HG03095 (cell line): ENCODE measurements at regions not wholly inside any gene's neighbourhood (a gene's known extent, or its start where the extent isn't known, plus 50 kb on each side); places are given as distances from the start of the nearest gene placed in this dataset.

Experiments
- ATAC-seq: cut with Tn5 transposase; IDR thresholded peaks from one replicate; pipeline ENCODE4 v1.9.1; 2021; ENCODE audit warnings: moderate library complexity; ENCODE audit not compliant: unreplicated experiment

DNA sequence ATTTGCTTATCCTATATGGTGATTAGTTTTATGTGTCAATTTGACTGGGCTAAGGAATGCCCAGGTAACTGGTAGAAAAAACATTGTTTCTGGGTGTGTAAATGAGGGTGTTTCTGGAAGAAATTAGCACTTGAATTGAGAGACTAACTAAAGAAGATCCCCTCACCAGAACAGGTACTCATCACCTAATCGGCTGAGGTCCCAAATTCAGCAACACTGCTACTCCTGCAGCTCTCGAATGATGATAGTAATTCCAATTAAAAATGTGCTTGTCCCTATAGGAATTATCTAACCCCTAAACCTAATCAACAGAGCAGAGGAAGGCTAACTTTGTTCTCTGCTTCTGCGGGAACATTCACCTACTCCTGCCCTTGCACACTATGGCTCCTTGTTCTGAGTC, 464.5 kb upstream of the CHST9 start:
- no peak for ATAC-seq

DNA sequence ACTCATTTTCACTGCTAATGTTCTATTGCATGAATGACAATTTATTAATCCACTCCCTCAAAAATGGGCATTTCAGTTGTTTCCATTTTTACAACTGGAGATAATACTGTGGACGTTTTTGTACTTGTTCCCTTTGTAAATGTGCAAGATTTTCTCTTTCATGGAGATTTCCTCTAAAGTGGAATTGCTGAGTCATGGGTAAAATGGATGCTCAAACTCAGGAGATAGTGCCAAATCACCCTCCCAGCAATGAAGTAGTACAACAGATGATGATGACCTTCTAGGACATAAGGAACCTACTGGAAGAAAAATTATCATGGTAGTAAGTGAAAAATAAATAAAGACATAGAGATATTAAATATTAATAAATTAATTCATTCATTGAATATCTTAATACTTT, 460.8 kb upstream of the CHST9 start:
- ATAC-seq: no peak

DNA sequence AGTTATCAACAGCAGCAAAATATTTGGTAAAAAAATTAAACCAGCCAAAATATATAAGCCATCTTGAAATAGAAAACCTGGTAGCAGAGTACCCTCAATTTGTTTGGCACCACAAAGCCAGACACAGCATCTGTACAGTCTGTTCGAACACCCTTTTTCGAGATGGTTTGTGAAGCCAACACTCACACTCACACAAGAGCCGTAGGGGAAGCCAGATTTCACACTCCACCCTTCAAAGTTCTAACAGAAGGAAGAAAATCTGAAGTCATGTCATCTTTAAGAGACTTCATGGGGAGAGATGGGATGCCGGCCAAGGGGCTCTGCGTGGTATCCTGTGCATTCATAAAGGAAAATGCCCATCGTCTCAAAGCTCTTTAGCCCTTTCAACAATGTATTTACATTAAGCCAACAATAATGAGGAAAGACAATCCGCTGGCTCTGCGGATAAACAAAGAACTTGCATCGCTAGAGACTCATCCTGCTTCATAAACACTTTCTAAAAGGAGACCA, 451.5 kb upstream of the CHST9 start:
- ATAC-seq: no peak

DNA sequence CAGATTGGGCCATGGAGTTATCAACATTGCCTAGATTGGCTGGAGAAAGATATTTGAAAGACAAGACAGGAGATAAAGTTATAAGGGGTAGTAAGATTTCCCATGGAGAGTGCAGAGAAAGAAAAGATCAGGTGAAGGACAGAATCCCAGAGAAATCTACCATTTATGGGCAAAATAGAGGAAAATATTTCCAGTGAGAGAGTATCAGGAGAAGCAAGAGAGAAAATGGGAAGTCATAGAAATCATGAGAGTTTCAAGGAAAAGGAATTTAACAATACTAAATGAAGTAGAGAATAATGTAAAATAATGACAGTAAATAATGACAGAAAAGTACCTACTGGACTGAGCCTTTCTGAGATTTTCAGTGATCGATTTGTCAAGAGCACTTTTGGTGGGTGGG, 447.6 kb upstream of the CHST9 start:
- ATAC-seq: no peak

DNA sequence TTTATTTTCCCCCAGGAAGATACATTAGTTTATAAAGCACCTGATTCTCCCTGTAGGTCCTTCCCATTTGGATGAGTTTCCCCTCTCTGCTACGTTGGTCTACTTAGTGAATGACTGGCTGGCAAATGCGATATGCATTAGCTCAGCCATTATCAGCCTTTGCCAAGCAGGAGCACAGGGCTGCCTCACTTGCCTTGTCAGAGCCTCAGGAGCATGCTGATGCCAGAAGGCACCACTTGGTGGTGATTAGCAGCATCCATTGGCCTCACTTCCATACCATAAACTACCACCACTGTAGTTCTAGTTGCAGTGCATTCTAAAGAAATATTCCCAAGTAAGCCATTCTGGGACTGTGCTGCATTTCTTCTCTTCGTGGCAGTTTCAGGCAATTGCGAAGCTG, 442.8 kb upstream of the CHST9 start:
- ATAC-seq: no peak

DNA sequence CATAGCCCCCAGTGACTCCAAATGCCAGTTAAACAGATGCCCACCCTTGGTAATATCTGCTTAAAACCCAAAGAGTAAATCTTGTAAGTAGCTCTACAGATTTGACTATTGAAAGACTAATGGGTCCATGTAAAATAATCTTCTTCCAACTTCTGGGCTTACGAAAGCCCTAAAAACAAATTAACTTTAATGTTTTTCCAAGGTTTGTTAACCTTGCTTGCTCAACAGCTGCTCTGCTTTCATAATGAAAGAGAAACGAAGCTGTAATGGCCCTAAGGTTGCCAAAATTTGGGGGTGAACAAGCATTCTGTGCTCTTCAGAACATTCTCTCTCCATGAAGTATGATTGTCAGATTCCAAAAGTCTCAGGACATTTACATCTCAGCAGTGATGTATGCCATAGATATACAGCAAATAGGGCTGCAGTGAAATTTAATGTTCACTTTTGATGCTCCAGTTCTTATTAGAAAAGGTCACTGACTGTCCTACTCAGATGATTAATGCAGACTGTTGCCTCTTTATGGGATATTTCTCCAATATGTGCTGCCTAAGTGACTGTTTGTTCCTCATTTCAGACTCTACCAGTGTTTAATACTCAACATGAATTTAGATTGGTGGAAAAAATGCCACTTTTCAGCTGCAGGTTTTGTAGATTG, 436.3 kb upstream of the CHST9 start:
- no peak for ATAC-seq

DNA sequence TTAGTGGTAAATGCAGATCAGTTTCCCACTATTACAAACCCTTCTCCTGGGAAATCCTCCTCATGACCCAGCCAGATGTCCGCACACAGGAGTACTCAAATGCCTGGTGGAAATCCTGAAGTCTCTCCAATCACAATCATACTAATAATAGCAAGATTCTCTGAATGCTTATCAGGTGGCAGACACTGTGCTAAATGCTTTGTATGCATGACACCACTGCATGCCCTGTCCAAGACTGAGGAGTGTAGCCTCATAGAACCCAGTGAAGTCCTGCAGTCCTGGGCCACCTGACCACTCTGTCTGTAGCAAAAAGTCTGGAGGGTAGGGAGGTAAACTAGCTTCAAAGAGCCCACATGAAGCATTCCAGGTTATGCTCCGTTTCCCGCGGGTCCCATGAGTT, 434.8 kb upstream of the CHST9 start:
- no peak for ATAC-seq

DNA sequence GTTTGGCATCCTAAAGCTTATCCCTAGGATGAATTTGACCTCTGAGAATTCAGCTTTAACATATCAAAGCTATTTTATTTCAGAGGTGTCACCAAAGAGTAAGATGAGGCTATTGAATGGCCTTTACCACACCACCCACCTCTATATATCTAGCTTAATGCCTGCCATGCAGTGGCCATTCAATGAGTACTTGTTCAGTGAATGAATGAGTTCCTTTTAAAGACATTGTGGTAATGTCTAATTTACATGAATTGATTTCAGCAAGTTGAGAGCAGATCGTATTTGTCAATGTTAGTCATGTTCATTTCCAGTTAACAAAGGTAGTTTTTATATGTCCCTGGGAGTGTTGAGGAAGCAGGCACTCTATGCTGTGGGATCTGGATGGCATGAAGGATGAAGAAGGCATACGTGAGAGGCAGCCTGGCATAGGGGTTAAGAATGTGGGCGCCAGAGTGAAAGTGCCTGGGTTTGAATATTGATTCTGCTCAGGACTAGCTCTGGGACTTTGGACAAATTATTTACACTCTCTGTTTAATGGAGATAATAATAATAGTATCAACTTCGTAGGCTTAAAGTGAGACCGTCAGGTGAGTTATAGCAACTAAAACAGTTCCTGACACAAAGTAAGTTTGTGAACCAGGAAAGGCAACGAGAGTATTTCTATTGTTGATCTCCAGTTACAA, 434.1 kb upstream of the CHST9 start:
- no peak for ATAC-seq

DNA sequence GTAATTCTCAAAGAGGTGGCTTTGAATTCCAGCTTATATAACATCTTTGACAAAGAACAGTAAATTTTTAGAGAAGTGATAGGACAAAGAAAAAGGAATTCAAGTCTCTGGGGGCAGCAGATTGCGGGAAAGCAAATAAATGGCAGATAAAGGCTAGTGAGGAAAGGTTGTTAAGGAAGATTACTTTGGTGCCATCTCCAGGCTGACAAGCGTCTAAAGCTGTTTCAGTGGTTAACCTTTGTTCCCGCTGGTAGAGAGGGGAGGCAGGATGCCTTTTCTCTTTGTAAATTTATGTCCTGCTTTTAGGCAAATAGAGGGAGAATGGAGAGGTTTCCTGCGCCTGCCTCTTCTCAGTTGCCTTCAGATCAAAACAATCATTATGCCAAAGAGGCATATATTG, 431.2 kb upstream of the CHST9 start:
- ATAC-seq: no peak

DNA sequence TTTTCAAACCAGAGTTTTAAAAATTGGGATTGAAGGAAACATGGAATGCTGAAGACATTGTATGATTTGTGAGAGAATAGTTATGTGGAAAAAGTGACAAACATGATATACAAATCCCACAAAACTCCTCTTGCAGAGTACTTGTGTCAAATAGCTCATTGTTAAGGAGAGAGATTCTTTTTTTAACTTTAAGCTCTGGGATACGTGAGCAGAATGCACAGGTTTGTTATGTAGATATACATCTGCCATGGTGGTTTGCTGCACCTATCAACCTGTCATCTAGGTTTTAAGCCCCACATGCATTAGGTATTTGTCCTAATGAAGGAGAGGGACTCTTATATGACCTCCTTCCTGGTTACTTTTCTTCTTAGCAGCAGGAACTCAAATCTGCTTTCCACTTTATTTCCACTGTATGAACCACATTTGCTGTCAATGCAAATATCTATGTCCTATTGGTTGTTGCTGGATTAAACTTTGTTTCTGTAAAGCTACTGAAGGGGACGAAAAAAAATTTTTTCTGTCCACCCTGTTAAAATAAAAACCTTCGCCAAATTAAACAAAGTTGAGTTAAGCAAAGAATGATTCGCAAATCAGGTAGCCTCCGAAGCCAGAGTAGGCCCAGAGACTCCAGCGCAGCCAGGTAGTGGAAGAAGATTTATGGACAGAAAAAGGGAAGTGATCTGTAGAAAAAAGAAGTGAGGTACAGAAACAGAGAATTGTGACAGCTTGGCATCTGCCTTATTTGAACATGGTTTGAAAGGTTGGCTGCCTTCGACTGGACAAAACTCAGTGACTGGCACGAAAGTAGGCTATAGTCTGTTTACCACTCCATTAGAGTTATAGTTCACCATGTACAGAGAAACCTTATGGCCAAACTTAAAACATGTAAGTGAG, 430.1 kb upstream of the CHST9 start:
- no peak for ATAC-seq

DNA sequence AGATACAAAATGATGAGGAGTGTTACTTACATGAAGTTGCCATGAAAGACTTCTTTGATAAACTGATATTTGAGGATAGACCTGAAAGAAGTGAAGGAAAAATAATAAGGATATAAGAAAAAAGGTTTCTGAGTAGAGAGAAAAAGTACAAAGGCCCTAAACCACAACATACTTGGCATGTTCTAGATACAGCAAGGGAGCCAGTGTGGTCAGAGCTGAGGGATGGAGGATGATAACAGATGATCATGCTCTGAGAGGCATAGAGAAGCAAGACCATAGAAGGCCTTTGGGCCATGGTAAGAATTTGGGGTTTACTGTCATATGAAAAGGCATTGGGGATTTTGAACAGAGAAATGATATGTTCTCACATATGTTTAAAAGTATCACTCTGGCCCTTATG, 424.1 kb upstream of the CHST9 start:
- ATAC-seq: no peak

DNA sequence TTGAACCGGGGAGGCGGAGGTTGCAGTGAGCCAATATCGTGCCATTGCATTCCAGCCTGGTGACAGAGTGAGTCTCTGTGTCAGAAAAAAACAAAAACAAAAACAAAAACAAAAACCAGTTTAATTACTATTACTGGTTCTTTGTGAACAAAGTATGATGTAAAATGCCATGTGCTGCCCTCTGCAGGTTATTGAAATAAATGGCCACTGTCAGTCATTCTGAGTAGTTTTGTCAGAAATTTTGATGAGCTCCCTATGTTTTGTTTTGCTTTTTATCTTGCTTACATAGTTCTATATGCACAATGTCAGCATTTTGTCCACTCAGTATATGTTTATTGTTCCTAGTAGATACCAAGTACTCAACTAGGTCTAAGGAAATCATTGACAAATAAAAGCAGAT, 423.6 kb upstream of the CHST9 start:
- no peak for ATAC-seq

DNA sequence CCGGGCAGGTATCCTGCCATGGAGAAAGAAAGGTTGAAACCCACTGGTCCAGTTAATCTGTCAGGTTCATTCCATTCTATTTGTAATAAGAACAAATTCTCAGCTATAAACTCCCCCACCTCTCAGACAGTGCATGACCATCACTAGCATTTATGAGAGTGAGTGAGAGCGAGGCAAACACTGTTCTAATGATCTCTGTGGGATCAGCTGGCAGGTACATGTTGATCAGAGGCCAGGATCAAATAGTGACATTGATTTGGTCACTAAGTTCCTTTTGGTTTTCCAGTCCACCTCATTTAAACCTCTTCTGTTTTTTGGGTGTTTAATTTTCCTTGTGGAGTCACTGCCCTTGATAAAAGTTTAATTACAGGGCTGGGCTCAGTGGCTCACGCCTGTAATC, 423.1 kb upstream of the CHST9 start:
- ATAC-seq: no peak

DNA sequence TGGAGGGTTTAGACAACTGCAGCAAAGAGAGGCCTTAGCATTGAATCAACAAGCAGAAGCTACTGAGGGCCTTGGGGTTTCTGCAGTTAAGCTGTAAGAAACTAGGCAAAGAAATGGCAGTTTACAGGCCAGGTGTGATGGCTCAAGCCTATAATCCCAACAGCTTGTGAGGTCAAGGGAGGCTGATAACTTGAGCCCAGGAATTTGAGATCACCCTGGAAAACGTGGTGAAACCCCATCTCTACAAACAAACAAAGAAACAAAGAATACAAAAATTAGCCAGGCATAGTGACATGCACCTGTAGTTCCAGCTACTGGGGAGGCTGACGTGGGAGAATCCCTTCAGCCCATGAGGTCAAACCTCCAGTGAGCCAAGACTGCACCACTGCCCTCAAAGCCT, 421.6 kb upstream of the CHST9 start:
- ATAC-seq: no peak

DNA sequence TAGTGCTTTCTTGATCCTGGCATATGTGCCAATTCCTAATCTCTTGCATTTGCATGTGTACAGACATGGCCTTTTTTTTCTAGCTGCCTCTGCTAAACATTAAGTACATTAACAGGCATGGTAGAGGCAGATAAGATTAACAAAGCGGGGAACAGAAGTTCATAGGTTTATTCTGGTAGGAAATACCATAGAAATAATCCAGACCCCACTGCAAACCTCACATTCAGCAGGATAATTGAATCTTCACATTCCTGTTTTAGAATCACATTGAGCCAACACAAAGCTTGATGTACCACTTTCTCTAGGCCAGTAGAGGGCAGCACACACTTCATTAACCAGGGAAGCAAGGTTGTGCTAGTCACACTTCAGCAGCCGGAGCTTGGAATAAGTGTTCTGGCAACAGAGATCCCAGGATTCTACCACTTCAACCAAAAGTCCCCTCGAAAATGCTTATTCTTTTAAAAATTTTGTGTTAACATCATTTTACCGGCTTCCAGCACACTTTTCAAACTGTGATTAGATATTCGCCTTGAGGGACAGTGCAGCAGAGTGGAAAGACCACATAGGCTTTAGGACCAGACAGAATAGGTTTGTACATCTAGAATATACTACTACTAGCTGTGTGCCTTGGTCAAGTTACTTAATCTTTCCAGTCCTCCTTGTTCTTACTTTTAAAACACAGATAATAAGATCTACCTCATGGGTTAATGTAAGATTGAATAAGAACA, 420.2 kb upstream of the CHST9 start:
- ATAC-seq: peak; percentile 72

DNA sequence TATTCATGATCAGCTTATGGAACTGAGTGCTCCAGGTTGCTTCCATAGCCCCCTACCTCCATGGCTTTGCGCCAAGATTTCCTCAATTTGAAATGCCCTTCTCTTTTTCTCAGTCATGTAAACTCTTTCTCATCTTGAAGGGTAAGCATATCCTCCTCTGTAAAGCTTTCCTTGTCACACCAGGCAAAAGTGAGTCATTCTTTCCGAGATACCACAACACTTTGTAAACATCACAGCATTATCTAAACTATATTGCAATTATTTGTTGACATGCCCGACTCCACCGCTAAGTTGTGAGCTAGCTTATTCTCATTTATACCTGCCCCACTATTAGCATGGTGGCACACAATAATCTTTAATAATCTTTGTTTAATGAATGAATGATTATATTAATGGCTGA, 419.5 kb upstream of the CHST9 start:
- ATAC-seq: no peak

DNA sequence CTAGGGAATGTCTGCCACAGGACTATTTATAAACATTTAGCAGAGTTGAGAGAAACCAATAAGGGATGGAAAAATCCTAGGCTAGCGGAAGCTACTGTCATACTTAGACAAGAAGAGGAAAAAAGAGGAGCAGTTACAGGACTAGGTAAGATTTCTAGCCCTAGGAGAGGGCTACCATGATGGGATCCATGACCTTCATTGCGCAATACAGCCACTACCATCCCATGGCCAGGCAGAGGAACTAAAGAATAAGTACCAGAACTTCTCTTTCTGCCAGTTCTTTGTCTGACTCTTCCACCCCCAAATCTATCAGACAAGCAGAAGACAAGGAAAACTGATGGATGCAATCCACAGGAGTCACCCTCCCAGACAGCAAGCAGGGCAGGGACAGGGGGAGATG, 417.0 kb upstream of the CHST9 start:
- no peak for ATAC-seq

DNA sequence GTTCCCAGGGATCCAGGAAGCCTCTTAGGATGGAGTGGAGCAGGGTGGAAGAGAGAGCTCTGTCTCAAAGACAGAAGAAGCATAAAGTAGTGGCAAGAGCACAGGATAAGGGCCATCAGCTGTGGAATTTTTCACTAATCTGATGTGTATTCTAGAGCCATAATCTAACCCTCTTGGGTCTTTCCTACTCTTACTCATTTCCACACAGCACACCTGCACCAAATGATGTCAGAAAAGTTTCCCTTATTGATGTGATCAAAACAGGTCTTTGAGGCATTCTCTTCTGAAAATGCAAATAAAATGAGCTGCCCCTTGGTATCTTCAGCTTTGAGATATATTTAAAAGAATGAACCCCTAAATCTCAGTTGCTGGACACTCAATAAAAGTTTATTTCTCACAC, 415.1 kb upstream of the CHST9 start:
- no peak for ATAC-seq

DNA sequence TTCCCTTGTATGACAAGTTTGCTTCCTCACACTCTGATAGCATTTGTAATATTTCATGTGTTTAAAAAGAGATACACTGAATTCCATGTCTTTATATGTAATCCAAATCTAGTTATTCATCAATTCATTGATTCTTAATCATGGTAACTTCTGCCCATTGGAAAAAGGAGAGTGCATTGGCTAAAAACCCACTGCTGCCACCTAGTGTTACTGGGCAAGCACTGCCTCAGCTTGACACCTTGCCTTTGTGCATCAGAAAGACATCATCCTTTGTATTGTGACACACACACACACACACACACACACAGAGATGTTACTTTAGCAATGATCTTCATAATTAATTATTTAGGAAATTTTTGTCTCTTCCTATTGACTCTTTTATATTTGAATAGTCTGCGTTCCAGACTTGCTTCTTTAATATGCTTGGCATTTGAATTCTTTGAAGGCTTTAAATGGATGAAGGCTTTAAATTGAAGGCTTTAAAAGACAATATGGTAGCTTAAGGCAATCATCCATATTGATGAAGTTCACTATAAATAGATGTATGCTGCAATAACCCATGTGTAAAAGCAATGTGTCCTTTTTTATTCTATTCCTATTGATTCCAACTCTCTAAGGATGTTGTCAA, 414.2 kb upstream of the CHST9 start:
- peak; percentile 63 for ATAC-seq

DNA sequence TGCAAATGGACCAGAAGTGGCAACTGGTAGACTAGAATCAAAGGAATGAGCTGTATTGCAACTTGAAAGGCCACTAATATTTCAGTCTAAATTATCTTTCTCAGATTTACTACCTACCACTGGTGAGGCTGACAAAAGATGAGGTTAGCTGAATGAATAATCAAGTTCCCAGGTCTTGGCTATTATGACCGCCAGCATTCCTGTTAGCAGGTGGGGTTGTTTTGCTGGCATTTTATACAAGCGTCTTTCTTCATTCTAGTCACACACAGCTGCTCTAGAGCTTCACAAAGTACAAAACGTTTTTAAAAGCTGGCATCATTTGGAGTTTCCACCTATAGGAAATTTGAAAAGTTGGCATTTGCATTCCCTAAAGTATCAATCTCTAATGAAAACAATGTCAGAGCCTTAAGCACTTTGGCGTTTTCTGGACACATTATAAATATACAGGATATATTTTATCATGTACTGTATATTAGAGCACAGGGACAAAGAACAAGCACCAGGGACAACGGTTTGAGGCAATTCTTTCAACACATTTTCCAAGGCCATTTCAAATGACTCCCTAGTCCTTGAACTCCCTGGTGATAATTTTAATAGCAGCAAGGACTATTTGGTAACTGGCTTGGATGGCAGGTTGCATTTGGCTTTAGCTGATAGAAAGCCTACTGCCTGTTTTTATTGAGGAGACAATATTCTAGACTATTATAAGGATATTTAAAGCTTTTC, 410.2 kb upstream of the CHST9 start:
- ATAC-seq: no peak
